ENCODE measurements at regions not wholly inside any gene's neighbourhood (a gene's known extent, or its start where the extent isn't known, plus 50 kb on each side); places are given as distances from the start of the nearest gene placed in this dataset.

GRCh38 chr18:65215865-65216466 is 534.8 kb upstream of the CDH7 start:
- no peak for DNase-seq
- no peaks in the 10 kb centered on the region for H3K4me1 ChIP-seq (ENCODE audit: control insufficient read depth, insufficient read depth, low read length)
- no peaks in the 10 kb centered on the region for H3K4me1 Mint-ChIP-seq
- no peaks in the 10 kb centered on the region for H3K27me3 Mint-ChIP-seq (ENCODE audit: low read depth in 2 of 2)
- no peaks in the 10 kb centered on the region for H3K36me3 Mint-ChIP-seq
- intact Hi-C loops (cut with micrococcal nuclease): no loop called here
- ATAC-seq: no peak
- 81% methylated on average over 10 of the region's 11 CpGs for WGBS (ENCODE audit: insufficient coverage)
- no peak overlapping the region for H3K4me3 Mint-ChIP-seq
- peaks cover 14 to 22% of the 10 kb centered on the region in 2 donors for H3K9me3 Mint-ChIP-seq
- TF ChIP-seq CTCF (IDR thresholded peaks at IDR 0.05): no peak
- H3K27me3 ChIP-seq (ENCODE audit: control insufficient read depth, insufficient read depth, low read length): no peaks in the 10 kb centered on the region
- H3K27ac Mint-ChIP-seq: no peak overlapping the region
- no peak overlapping the region for H3K4me3 ChIP-seq (ENCODE audit: low read length)
- H3K27ac ChIP-seq (ENCODE audit: low read length): no peak overlapping the region
- H3K36me3 ChIP-seq (ENCODE audit: control insufficient read depth, insufficient read depth, low read length): no peaks in the 10 kb centered on the region
- H3K9me3 ChIP-seq (ENCODE audit: control insufficient read depth, insufficient read depth, low read length): no peaks in the 10 kb centered on the region

- no peaks in the 10 kb centered on the region for H3K9me3 ChIP-seq (ENCODE audit: control insufficient read depth, insufficient read depth, low read length)
- H3K4me3 ChIP-seq (ENCODE audit: low read length): no peak overlapping the region
- Mint-ChIP-seq H3K36me3 (no peaks in the 10 kb centered on the region), H3K4me3 (no peak overlapping the region), H3K9me3 (peaks cover 16 to 25% of the 10 kb centered on the region in 2 donors), H3K27me3 (ENCODE audit: low read depth in 2 of 2) (no peaks in the 10 kb centered on the region), H3K4me1 (no peaks in the 10 kb centered on the region), H3K27ac (no peak overlapping the region)
- ATAC-seq: no peak
- no peaks in the 10 kb centered on the region for H3K4me1 ChIP-seq (ENCODE audit: control insufficient read depth, insufficient read depth, low read length)
- TF ChIP-seq CTCF (IDR thresholded peaks at IDR 0.05): no peak
- no peaks in the 10 kb centered on the region for H3K27me3 ChIP-seq (ENCODE audit: control insufficient read depth, insufficient read depth, low read length)
- no peak overlapping the region for H3K27ac ChIP-seq (ENCODE audit: low read length)
- no peaks in the 10 kb centered on the region for H3K36me3 ChIP-seq (ENCODE audit: control insufficient read depth, insufficient read depth, low read length)
- intact Hi-C loops (cut with micrococcal nuclease): no loop called here
- 93% methylated on average over 3 of the region's 3 CpGs for WGBS (ENCODE audit: insufficient coverage)
- no peak for DNase-seq
Measured at GRCh38 chr18:65214456-65214855, 536.4 kb upstream of the CDH7 start.

GRCh38 chr18:65206551-65207260 is 544.1 kb upstream of the CDH7 start:
- 86% methylated on average over 24 of the region's 24 CpGs for WGBS (ENCODE audit: insufficient coverage)
- intact Hi-C loops (cut with micrococcal nuclease): no loop called here
- H3K36me3 Mint-ChIP-seq: no peaks in the 10 kb centered on the region

More at GRCh38 chr18:65206551-65207260, 544.1 kb upstream of the CDH7 start:
- H3K4me1 ChIP-seq (ENCODE audit: control insufficient read depth, insufficient read depth, low read length): no peaks in the 10 kb centered on the region
- H3K27me3 Mint-ChIP-seq (ENCODE audit: low read depth in 2 of 2): no peaks in the 10 kb centered on the region
- TF ChIP-seq CTCF (IDR thresholded peaks at IDR 0.05): no peak
- ATAC-seq: no peak
- H3K36me3 ChIP-seq (ENCODE audit: control insufficient read depth, insufficient read depth, low read length): no peaks in the 10 kb centered on the region
- H3K9me3 ChIP-seq (ENCODE audit: control insufficient read depth, insufficient read depth, low read length): peaks cover 13% of the 10 kb centered on the region
- no peaks in the 10 kb centered on the region for H3K4me1 Mint-ChIP-seq
- no peak overlapping the region for H3K4me3 ChIP-seq (ENCODE audit: low read length)
- no peak overlapping the region for H3K27ac ChIP-seq (ENCODE audit: low read length)
- no peak overlapping the region for H3K4me3 Mint-ChIP-seq
- H3K27ac Mint-ChIP-seq: no peak overlapping the region
- DNase-seq: no peak
- no peaks in the 10 kb centered on the region for H3K27me3 ChIP-seq (ENCODE audit: control insufficient read depth, insufficient read depth, low read length)
- H3K9me3 Mint-ChIP-seq: peaks cover 16 to 18% of the 10 kb centered on the region in 2 donors

All from natural killer cell (primary cell).